Loucy (cell line): ENCODE measurements at regions not wholly inside any gene's neighbourhood (a gene's known extent, or its start where the extent isn't known, plus 50 kb on each side); places are given as distances from the start of the nearest gene placed in this dataset.

ENCODE experiments used
- H2AFZ ChIP-seq: fragments of 200-600 bp; sonication (generic); 2 replicates; pipeline ENCODE4 v1.6.0; 2016; ENCODE audit warnings: antibody characterized with exemption, mild to moderate bottlenecking, low read length, moderate library complexity
- H3F3A ChIP-seq: fragments of 200-600 bp; 2 replicates; pipeline ENCODE4 v1.6.0; 2016; ENCODE audit warnings: antibody characterized with exemption, low read depth, mild to moderate bottlenecking
- H3K27me3 ChIP-seq: fragments of 200-600 bp; sonication (generic); 2 replicates; pipeline ENCODE4 v1.6.1; 2014; ENCODE audit warnings: low read length, mild to moderate bottlenecking; ENCODE audit not compliant: insufficient read depth, poor library complexity, severe bottlenecking
- H3K36me3 ChIP-seq: fragments of 200-600 bp; sonication (generic); 2 replicates; pipeline ENCODE4 v1.6.1; 2016; ENCODE audit warnings: low read length; ENCODE audit not compliant: insufficient read depth
- H3K4me1 ChIP-seq: fragments of 200-600 bp; sonication (generic); 2 replicates; pipeline ENCODE4 v1.5.1; 2014; ENCODE audit warnings: low read length, mild to moderate bottlenecking; ENCODE audit not compliant: insufficient read depth, poor library complexity, severe bottlenecking
- H3K4me2 ChIP-seq: fragments of 200-600 bp; sonication (generic); 2 replicates; pipeline ENCODE4 v1.6.0; 2014; ENCODE audit warnings: antibody characterized with exemption, low read length, low read depth, mild to moderate bottlenecking; ENCODE audit not compliant: poor library complexity, severe bottlenecking
- H3K4me3 ChIP-seq: fragments of 200-600 bp; sonication (generic); 2 replicates; pipeline ENCODE4 v1.5.1; 2014; ENCODE audit warnings: low read length, mild to moderate bottlenecking, mixed read lengths; ENCODE audit not compliant: poor library complexity, severe bottlenecking
- H3K79me2 ChIP-seq: fragments of 200-600 bp; sonication (generic); 2 replicates; pipeline ENCODE4 v1.6.1; 2014; ENCODE audit warnings: low read length; ENCODE audit not compliant: insufficient read depth
- H3K9ac ChIP-seq: fragments of 200-600 bp; sonication (generic); 2 replicates; pipeline ENCODE4 v1.6.0; 2014; ENCODE audit warnings: mild to moderate bottlenecking, low read depth, low read length, moderate library complexity; ENCODE audit not compliant: poor library complexity, severe bottlenecking
- H3K9me2 ChIP-seq: fragments of 200-600 bp; sonication (generic); replicated peaks from 2 replicates; pipeline ENCODE4 v1.6.1; 2016; ENCODE audit warnings: low read depth, low read length, mixed read lengths
- H3K9me3 ChIP-seq: fragments of 200-600 bp; sonication (generic); 2 replicates; pipeline ENCODE4 v1.6.1; 2014; ENCODE audit warnings: mild to moderate bottlenecking, antibody characterized with exemption, low read length, low read depth; ENCODE audit not compliant: insufficient read depth
- H4K20me1 ChIP-seq: fragments of 200-600 bp; sonication (generic); 2 replicates; pipeline ENCODE4 v1.6.0; 2014; ENCODE audit warnings: antibody characterized with exemption, low read length, mild to moderate bottlenecking; ENCODE audit not compliant: insufficient read depth, poor library complexity, severe bottlenecking
- EZH2phosphoT487 ChIP-seq: fragments of 200-600 bp; IDR thresholded peaks from 2 replicates; pipeline ENCODE4 v1.6.1; 2018; ENCODE audit warnings: antibody characterized with exemption, mild to moderate bottlenecking, moderate library complexity, borderline replicate concordance
- TF ChIP-seq, protein P1 (sequence below): fragments of 200-600 bp; sonication (generic); conservative IDR thresholded peaks from 2 replicates; pipeline ENCODE4 v1.5.1; 2014; ENCODE audit warnings: mild to moderate bottlenecking, antibody characterized with exemption, low read length

DNA sequence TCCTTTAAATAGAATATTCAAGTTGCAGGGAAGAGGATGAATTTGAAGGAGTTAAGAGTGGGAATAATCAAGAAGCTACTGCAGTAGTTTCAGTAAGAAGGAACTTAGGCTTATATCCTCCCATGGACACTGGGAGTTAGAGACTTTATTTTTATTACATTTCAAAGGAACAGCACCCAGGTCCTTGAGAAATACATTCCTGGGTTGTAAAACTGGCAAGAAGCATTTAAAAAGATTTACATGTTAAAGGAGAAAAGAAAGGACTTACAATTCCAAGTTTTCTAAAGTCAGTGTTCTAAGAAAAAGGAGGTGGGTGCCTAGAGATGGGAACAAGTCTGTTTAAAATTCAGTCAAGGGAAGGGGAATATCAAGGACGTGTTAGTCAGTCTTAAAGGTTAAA lies 306.9 kb downstream of the JRKL start:
- Histone ChIP-seq H4K20me1 (no peaks in the 10 kb centered on the region), H3F3A (no peaks in the 10 kb centered on the region), H3K9ac (no peak overlapping the region), H3K4me1 (no peaks in the 10 kb centered on the region), H3K9me2 (no peaks in the 10 kb centered on the region), H3K27me3 (no peaks in the 10 kb centered on the region), H3K9me3 (no peaks in the 10 kb centered on the region), H2AFZ (no peak overlapping the region), H3K4me3 (no peak overlapping the region), H3K36me3 (no peaks in the 10 kb centered on the region), H3K79me2 (no peaks in the 10 kb centered on the region), H3K4me2 (no peak overlapping the region)
- TF ChIP-seq, protein P1, sequence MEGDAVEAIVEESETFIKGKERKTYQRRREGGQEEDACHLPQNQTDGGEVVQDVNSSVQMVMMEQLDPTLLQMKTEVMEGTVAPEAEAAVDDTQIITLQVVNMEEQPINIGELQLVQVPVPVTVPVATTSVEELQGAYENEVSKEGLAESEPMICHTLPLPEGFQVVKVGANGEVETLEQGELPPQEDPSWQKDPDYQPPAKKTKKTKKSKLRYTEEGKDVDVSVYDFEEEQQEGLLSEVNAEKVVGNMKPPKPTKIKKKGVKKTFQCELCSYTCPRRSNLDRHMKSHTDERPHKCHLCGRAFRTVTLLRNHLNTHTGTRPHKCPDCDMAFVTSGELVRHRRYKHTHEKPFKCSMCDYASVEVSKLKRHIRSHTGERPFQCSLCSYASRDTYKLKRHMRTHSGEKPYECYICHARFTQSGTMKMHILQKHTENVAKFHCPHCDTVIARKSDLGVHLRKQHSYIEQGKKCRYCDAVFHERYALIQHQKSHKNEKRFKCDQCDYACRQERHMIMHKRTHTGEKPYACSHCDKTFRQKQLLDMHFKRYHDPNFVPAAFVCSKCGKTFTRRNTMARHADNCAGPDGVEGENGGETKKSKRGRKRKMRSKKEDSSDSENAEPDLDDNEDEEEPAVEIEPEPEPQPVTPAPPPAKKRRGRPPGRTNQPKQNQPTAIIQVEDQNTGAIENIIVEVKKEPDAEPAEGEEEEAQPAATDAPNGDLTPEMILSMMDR, result no peak
- TF ChIP-seq EZH2phosphoT487, result no peak

GRCh38 chr11:96697466-96697865 lies 307.7 kb downstream of the JRKL start:
- no peak overlapping the region for H3K9ac ChIP-seq
- no peak overlapping the region for H3K4me2 ChIP-seq
- H3F3A ChIP-seq, result no peaks in the 10 kb centered on the region
- H3K4me3 ChIP-seq, result no peak overlapping the region
- no peaks in the 10 kb centered on the region for H3K79me2 ChIP-seq
- no peaks in the 10 kb centered on the region for H4K20me1 ChIP-seq
- H3K36me3 ChIP-seq, result no peaks in the 10 kb centered on the region
- no peaks in the 10 kb centered on the region for H3K9me2 ChIP-seq
- no peak for TF ChIP-seq EZH2phosphoT487
- TF ChIP-seq, protein P1, result no peak
- no peak overlapping the region for H2AFZ ChIP-seq
- H3K9me3 ChIP-seq, result no peaks in the 10 kb centered on the region
- no peaks in the 10 kb centered on the region for H3K4me1 ChIP-seq
- no peaks in the 10 kb centered on the region for H3K27me3 ChIP-seq

DNA sequence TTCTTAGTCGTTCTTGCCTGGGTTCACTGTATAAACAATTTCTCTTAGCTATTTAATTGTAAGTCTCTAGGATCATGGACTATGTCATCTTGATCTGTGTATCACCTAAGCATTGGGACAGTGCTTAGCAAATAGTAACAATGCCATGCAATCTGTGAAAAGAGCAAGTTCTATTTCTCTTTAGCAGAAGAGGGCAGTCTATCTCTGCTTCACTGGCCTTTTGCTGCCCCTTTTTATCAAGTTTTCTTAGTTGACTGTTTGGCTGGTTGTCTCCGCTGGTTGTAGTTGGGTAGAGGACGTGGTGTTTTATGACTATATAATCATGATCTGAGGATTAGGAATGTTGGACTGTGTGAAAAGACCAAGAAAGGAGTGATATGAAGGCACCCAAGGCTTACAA lies 315.0 kb downstream of the JRKL start:
- no peak overlapping the region for H2AFZ ChIP-seq
- no peak overlapping the region for H3K4me2 ChIP-seq
- H3K36me3 ChIP-seq, result no peaks in the 10 kb centered on the region
- no peaks in the 10 kb centered on the region for H4K20me1 ChIP-seq
- no peaks in the 10 kb centered on the region for H3F3A ChIP-seq
- H3K4me1 ChIP-seq, result no peaks in the 10 kb centered on the region
- no peaks in the 10 kb centered on the region for H3K79me2 ChIP-seq
- no peak overlapping the region for H3K9ac ChIP-seq
- no peaks in the 10 kb centered on the region for H3K27me3 ChIP-seq
- TF ChIP-seq, protein P1, result no peak
- TF ChIP-seq EZH2phosphoT487, result no peak
- no peaks in the 10 kb centered on the region for H3K9me2 ChIP-seq
- H3K4me3 ChIP-seq, result no peak overlapping the region
- H3K9me3 ChIP-seq, result no peaks in the 10 kb centered on the region
